NCI-H69 (cell line): ENCODE measurements at regions not wholly inside any gene's neighbourhood (a gene's known extent, or its start where the extent isn't known, plus 50 kb on each side); places are given as distances from the start of the nearest gene placed in this dataset.

Experiments
- DNase-seq: peaks from one replicate; lab custom pipeline; 2025; lab: John Stamatoyannopoulos, UW

DNA sequence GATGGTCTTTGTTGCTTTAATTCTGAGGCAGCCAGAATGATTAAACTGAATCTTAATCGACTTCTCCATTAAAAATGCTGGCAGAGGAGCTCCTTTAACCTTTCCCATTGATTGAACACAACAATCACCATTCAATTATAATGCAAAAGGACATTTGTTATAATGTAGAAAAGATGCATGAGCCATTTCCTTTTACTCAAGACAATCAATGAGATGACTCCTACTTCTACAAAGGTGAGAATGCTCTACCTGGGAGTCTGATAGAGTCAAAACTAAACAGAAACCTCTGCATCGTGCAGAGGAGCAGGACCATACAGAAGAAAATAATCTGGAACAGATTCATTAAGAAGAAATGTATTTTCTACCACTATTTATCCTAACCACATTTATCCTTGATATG, 253.6 kb upstream of the DACH1 start:
- DNase-seq, result peak; percentile 82

DNA sequence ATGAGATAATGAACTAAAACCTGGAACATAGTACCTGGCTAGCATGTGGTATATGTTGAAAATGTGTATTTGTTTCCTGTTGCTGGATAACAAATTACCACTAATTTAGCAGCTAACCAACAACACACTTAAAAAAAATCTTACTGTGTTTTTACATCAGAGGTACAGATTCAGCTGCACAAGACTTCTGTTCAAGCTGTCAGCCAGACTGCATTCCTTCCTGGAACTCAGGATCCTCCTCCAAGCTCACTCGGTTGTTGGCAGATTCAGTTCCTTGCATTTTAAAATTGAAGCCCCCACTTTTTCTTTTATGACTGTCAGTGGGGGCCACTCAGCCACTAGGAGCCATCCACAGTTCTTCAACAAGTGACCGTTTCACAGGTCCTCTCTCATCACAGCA, 246.9 kb upstream of the DACH1 start:
- no peak for DNase-seq

DNA sequence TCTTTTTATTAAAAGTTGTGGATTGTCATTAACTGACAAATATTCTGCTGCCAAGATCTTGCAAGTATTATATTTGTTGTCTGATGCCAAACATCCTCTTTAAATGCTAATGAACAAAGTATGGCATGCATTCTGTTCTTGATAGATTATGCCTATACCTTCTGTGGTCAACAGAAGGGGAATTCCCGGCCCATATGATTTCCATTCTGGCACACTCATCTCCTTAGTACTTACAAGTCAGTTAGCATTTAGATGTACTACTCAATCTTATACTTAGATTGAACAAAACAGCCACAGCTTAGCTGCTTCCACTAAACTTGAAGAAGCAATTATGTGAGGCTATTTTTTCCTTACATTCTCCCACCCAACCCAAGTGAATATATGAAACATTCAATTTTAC, 246.1 kb upstream of the DACH1 start:
- DNase-seq, result no peak

DNA sequence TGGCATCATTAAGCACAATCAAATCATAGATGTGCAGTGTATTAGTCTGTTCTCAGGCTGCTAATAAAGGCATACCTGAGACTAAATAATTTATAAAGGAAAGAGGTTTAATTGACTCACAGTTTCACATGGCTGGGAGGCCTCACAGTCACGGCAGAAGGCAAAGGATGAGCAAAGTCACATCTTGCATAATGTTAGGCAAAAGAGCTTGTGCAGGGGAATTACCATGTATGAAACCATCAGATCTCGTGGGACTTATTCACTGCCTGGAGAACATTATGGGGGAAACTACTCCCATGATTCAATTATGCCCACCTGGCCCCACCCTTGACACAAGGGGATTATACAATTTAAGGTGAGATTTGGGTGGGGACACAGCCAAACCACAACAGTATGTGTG, 245.2 kb upstream of the DACH1 start:
- DNase-seq, result no peak

DNA sequence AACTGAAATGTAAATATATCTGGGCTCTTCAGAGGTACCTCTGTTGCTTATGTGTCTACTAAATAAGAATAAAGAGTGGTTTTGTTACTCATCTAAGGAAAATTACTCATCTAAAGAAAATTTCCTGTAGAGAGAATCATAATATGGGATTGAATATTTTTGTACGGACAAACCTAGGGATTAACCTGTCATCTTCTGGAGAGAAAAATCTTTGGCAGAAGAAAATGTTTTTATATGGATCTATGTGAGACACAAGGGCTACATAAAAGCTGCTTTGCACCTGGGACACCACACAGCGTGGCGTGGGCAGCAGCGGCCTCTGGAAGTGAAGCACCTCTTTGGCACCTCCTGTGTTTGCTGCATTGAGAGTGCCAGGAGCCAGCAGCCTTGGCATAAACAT, 242.9 kb upstream of the DACH1 start:
- no peak for DNase-seq

DNA sequence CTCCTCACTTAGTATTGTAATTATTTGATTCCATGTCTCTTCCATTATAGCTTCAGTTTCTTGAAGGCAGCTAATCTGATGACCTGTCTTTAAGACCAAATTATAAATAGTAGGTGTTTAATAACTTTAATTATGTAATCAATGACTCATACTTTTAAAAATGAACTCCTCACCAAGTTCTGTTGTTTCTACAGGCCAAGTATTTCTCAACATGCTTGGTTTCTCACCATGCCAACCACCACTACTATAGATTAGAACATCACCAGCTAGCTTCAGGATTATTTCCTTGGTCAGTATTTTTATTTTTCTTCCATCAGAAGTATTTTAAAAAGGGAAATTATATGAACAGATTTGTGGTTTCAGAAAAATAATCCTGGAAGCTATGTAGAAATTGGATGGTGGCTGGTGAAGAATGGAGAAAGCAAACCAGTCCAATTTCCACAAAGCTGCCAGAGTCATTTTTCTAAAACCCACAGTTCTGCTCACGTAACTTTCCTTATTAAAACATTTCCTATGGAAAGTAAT, 237.7 kb upstream of the DACH1 start:
- no peak for DNase-seq

DNA sequence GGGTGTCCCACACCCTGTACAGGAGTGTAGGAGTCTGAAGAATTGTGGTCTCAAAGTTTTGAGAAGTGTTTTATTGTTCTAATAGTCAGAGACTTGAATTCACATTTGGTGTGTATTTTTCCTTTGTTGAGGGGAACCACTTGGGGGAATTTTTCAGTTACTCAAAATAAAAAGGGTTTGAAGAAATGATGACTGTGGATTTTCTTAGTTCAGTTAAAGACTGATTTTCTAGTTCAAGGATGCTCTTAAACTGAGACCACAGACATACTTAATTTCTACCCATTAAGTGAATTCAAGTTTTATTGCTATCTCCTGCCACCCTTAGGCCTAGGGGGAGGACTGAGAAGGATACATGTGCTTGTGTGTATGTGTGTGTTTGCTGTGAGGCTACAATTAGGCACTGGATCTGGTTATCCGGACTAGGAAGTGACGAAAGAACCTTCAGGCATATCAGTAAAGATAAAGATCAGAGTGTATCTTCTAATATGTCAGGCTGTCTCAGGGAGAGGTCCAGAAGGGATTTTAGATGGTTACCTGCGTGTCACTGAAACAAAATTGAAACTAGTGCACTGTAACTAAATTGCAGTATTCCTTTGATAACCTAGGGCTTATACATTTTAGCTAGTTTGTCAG, 234.9 kb upstream of the DACH1 start:
- DNase-seq, result no peak

DNA sequence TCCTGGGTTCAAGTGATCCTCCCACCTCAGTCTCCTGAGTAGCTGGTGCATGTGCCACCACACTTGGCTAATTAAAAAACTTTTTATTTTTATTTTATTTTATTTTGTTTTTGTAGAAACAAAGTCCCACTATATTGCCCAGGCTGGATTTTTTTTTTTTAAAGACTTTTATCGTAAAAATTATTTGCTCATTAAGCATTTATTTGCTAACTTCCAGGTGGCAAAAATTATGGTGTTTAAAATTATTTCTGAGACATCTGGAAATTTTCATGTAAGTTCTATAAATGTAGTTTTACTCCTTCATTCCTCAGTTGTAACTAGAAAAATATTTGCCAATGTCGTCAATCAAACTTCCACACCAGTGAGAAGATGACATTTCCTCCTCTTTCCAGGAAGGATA, 233.3 kb upstream of the DACH1 start:
- no peak for DNase-seq

DNA sequence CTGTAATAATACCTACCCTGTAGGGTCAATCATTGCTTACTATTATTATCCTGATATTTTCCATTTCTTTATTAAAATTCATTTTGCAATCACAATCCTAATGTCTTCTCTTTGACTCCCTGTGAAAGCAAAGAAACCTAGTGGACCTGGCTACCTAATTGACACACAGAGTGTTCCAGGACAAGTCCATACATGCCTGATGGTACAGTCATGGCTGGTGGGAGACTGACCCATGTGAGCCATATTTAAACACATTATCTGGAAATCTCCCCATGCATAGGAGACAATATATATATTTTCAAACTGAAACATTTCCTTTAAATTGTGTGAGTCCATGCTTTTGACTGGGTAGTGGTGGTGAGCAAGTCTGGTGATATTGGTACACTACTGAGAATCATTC, 230.6 kb upstream of the DACH1 start:
- DNase-seq, result peak; percentile 68

DNA sequence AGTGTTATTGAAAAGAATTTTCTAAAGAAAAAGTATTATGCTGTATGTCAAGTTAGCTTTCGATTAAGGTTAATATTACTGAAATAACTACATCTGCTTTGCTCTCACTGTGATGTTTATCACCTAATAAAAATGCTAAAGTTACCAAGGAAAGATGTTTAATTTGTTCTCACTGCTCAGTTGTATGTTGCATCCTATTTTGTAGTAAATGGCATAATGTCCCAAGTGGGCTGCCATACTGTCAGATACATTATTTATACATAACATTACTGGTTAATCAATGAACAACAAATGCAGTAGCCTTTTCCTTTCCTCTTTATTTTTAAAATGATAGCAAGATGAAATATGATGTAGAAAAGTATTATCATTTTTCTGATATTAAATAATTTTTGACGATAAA, 226.3 kb upstream of the DACH1 start:
- no peak for DNase-seq

DNA sequence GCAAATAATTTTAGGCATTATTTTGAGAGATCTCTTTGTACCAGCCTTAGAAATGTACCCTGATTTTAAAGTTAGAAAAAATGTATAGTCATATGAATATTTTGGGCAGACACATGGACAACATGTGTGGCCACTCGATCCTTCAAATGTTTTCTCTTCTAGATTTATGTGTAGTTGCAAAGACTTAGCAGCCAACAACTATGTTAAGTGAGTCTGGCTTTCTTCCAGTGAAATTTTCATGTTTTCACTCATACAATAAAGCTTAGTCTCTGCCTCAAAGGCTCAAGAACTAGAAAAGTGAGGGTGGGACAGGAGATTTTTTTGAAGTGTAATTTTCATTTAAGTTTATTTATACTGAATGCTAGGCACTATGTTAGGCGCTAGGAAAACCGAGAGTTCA, 207.7 kb upstream of the DACH1 start:
- DNase-seq, result peak; percentile 63

DNA sequence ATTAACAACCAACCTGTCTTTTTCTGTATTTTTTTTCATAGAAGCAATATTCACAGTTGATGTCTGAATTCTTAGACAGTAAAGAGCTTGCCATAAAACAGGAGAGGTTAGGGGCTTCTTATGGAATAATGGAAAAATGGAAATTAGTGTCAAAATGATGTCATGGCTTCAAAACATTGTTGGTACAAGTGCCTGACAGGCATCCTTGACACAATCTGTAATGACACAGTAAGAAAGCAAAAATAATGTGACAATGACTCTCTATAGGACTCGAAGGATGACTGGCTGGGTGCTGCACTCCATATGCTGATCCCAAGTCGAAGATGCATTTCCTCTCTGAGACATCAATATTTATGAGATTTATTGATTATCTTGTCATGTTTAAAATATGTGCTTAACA, 205.3 kb upstream of the DACH1 start:
- peak; percentile 29 for DNase-seq

DNA sequence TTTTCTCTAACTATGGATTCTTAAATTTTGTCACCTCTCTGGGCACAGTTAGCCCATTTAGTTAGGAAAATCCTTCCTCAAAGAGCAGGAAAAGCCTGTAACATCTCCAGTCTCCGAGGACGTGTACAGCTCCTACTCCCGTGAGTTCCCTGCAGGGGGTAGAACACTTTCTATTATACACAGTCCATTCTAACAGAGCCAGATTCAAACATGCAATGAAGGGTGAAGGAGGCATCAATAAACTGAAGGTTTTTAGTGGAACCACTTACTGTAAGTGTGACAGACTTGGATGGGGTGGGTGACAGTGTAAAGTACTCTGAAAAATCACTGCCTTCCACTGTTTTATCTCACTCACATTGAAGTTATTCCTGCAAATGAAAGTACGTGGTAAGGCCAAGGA, 204.7 kb upstream of the DACH1 start:
- peak; percentile 83 for DNase-seq

DNA sequence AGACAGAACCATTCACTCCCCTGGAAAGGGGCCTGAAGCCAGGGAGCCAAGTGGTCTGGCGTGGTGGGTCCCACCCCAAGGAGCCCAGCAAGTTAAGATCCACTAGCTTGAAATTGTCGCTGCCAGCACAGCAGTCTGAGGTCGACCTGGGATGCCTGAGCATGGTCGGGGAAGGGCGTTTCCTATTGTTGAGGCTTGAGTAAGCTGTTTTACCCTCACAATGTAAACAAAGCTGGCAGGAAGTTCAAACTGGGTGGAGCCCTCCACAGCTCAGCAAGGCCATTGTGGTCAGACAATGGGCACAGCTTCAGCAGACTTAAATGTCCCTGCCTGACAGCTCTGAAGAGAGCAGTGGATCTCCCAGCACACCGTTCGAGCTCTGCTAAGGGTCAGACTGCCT, 195.6 kb upstream of the DACH1 start:
- peak; percentile 80 for DNase-seq

DNA sequence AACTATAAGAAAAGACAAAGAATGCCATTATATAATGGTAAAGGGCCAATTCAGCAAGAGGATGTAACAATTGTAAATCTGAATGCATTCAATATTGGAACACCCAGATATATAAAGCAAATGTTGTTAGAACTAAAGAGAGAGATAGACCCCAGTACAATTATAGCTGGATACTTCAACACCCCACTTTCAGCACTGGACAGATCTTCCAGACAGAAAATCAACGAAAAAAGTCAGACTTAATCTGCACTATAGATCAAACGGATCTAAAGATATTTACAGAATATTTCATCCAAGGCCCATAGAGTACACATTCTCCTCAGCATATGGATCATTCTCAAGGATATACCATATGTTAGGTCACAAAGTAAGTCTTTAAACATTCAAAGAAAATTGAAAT, 194.6 kb upstream of the DACH1 start:
- DNase-seq, result no peak

DNA sequence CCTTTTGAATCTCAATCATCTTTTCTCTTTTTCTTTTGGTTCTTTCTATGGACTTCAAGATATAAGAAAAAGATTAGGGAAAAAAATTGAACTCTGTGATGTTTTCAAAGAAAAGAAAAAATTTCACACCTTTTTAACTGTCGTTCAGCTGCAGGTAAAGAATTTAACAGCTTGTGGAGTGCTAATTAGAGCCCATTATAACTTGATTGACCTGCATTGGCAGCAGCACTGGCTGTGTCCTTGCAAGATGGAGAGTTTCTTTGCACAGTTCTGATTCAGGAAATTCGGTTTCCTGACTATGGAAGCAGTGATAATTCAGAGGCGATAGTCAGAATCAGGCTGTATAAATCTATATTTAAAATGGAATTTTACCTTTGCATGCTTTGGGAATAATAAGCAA, 183.2 kb upstream of the DACH1 start:
- peak; percentile 4 for DNase-seq

DNA sequence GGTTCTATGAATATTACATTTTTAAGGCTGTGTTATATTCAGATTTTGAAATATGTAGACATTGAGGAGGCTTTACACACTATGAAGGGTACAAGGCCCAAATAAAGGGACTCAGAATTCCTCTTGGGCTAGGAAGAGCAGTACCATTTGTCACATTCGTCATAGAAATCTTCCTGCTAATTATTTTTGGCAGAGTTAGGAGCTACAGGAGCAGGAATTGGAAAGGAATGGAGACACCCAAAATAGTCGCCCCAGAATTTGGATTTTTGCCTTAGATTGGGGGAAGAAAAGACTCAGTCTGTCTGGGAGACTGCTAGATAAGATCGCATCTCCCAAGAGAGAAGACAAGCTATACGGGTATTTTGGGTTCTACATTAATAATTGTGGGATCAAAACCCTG, 176.4 kb upstream of the DACH1 start:
- DNase-seq, result no peak

DNA sequence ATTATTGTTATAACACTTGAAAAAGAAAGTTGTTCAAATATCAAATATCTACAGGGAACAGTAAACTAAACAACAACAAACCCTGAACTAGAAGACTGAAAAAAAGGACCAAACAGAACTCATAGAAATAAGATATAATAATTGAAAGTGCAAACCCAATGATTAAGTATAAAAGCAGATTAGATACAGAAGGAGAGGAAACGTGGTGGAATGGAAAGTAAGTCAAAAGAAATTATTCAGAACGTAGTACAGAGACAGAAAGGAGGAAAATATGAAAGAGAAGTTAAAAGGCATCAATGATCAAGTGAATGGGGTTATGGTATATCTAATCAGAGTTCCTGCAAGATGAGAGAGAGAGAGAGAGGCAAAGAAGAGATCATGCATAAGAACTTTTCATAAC, 174.2 kb upstream of the DACH1 start:
- DNase-seq, result no peak

DNA sequence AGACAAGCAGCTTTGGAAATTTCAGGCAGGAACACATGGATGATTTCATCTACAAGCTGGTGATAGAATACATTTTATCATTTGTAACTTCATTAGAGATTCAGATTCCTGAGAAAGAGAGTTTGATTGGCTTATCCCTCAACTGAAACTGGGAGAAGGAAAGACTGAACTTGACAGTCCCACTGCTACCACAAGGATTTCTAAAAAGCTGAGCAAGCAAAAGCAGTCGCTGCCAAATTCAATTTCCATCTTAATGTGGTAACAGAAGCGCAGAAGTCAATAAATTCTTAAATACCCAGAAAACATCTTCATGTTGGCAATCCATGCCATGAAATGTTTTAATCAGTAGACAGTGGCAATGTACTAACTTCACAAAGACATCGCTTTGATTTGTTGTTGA, 172.1 kb upstream of the DACH1 start:
- no peak for DNase-seq

DNA sequence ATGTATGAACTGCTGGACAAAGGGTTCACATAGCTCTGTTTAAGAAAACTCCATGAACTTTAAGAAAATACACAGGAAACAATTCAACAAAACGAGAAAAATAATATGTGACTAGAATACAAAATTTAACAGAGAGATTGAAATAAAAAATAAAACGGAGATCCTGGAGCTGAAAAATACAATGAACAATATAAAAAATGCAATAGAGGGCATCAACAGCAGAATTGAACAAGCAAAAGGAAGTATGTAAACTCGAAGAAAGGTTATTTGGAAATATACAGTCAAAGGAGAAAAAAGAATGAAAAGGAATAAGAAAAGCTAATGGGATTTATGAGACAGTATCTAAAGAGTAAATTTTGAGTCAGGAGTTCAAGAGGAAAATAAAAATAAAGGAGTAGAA, 163.0 kb upstream of the DACH1 start:
- no peak for DNase-seq

DNA sequence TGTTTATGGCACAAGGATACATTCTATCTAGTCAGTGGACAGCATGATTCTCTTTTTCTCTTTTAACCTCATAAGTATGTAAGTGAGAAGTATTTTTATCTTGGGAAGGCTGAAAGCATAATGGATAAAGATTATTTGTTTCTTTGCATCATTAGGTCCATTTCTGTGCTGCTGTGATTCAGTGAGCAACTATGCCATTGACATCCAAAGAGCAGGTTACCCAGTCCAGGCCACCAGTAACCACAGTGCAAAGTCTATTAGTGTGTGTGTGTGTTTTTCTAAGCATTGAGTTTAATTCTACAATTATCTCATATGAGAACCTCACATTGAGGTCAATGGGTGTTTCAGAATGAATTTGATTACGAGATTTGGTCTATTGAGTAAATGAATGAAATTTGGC, 158.8 kb upstream of the DACH1 start:
- no peak for DNase-seq

DNA sequence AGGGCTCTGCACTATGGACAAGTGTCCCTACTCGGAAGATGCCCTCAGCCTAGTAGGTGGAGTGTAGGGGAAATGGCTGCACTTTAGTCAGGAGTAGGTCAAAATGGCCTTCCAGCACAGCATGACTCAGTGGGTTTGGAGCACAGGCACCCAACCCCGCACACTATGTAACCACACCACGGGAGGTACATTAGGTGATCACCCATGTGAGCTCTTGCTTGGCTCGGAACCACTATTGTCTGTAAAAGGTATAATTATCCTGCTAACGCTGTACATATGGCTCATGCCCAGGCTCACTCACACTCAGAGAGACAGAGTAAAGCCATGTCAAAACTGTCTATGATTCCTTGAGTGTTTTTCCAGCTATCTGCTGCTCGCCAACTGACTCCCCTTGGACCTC, 156.9 kb upstream of the DACH1 start:
- peak; percentile 85 for DNase-seq

DNA sequence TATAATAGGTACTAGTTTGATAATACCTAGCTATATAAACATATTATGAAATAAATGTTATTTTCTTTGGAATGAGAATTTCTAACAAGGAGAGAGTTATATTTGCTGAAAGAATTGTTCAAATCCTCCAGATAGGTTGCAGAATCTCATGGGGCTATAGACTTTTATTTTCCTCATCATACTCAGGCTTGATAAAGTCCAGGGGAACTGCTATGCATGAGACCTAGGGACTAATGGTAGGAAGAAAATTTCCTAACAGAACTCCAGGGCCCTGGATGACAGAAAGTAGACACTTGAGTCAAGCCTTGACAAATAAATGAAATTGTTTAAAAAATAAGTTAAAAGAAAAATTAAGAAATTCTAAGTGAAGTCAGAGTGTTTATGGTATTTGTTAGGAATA, 138.5 kb upstream of the DACH1 start:
- no peak for DNase-seq

DNA sequence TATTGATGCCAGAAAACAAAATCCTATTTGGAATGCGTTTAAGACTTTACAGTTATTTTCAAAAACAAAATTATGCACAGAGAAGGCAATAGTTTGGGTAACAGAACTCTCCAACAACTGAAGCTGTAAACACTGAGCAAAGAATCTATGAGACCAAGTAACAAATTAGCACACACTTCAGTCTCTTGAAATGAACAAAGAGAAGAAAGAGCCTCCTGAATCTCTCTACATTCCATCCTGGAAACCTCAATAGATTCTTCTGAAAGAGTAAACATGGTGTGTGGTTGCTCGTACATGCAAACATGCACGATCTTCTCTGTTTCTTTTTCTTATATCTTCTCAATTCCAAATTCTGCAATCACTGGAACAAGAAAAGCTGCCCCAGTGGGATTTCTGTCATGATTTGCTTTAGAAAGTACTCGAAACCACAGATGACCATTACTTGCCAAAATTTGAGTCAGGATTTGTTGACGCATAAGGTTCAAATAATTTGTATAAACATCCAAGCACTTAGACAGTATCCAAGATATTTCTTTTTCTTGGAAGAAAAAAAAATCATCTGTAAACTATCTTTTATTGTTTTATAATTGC, 137.9 kb upstream of the DACH1 start:
- DNase-seq, result no peak
